Keratinocyte (primary cell): ENCODE measurements at regions not wholly inside any gene's neighbourhood (a gene's known extent, or its start where the extent isn't known, plus 50 kb on each side); places are given as distances from the start of the nearest gene placed in this dataset.

Experiments used
- DNase-seq: peaks from one replicate; pipeline ENCODE4 v3.0.0-alpha.2; 2011; ENCODE audit warnings: low read depth, missing footprints, low spot score
- FAIRE-seq: peaks from 2 replicates; lab custom pipeline; 2011; peaks lifted over from hg19 to GRCh38; lab: Jason Lieb, UNC
- H2AFZ ChIP-seq: 2 replicates; pipeline ENCODE4 v1.6.0; 2012; ENCODE audit warnings: low read length, control low read depth, inconsistent platforms; ENCODE audit not compliant: control insufficient read depth
- H3K27ac ChIP-seq: 2 replicates; pipeline ENCODE4 v1.5.1; 2011; ENCODE audit warnings: low read length; ENCODE audit not compliant: control insufficient read depth, insufficient read depth
- H3K27me3 ChIP-seq: 3 replicates; pipeline ENCODE4 v1.6.0; 2011; ENCODE audit warnings: low read length; ENCODE audit not compliant: control insufficient read depth, insufficient read depth; ENCODE audit errors: extremely low read depth
- H3K36me3 ChIP-seq, 2 experiments: 2 replicates in 1 of 2; 3 replicates in 1 of 2; pipeline ENCODE4 v1.5.1; 2011; ENCODE audit warnings: low read length in 2 of 2, mild to moderate bottlenecking in 1 of 2; ENCODE audit not compliant: control insufficient read depth in 2 of 2, insufficient read depth in 2 of 2; ENCODE audit errors: extremely low read depth in 1 of 2
- H3K4me1 ChIP-seq: 3 replicates; pipeline ENCODE4 v1.5.1; 2011; ENCODE audit warnings: low read length; ENCODE audit not compliant: control insufficient read depth, insufficient read depth; ENCODE audit errors: extremely low read depth
- H3K4me2 ChIP-seq: 3 replicates; pipeline ENCODE4 v1.6.0; 2011; ENCODE audit warnings: low read depth, low read length; ENCODE audit not compliant: control insufficient read depth, insufficient read depth; ENCODE audit errors: extremely low read depth
- H3K4me3 ChIP-seq, 3 experiments: fragments of 200-600 bp in 1 of 3; sonication (generic) in 1 of 3; 2 replicates in 2 of 3; 3 replicates in 1 of 3; pipeline ENCODE4 v1.5.1; 2011 to 2016; ENCODE audit warnings: low read length in 3 of 3, mild to moderate bottlenecking in 3 of 3, control low read depth in 2 of 3, inconsistent platforms in 1 of 3, low read depth in 1 of 3, mixed read lengths in 1 of 3, mixed run types in 1 of 3, moderate library complexity in 1 of 3; ENCODE audit not compliant: control insufficient read depth in 2 of 3, insufficient read depth in 2 of 3; ENCODE audit errors: extremely low read depth in 1 of 3
- H3K79me2 ChIP-seq: 2 replicates; pipeline ENCODE4 v1.6.0; 2012; ENCODE audit warnings: low read length; ENCODE audit not compliant: control insufficient read depth, insufficient read depth
- H3K9ac ChIP-seq: 3 replicates; pipeline ENCODE4 v1.6.0; 2011; ENCODE audit warnings: low read length; ENCODE audit not compliant: control insufficient read depth, insufficient read depth; ENCODE audit errors: extremely low read depth
- H3K9me1 ChIP-seq: 3 replicates; pipeline ENCODE4 v1.6.0; 2011; ENCODE audit warnings: low read length; ENCODE audit not compliant: control insufficient read depth, insufficient read depth; ENCODE audit errors: extremely low read depth
- H3K9me3 ChIP-seq: 2 replicates; pipeline ENCODE4 v1.5.1; 2012; ENCODE audit warnings: low read depth, low read length; ENCODE audit not compliant: control insufficient read depth
- H4K20me1 ChIP-seq: 3 replicates; pipeline ENCODE4 v1.6.0; 2011; ENCODE audit warnings: low read length; ENCODE audit not compliant: control insufficient read depth, insufficient read depth; ENCODE audit errors: extremely low read depth
- CTCF ChIP-seq, 3 experiments: IDR thresholded peaks in 1 of 3; conservative IDR thresholded peaks in 1 of 3; optimal IDR thresholded peaks in 1 of 3; 2 replicates in 2 of 3; 3 replicates in 1 of 3; pipeline versions ENCODE3 to v1.5.1; 2011; ENCODE audit warnings: low read length in 3 of 3, mild to moderate bottlenecking in 3 of 3, moderate library complexity in 2 of 3, control low read depth in 1 of 3, inconsistent platforms in 1 of 3; ENCODE audit not compliant: insufficient read depth in 2 of 3; ENCODE audit errors: extremely low read depth in 1 of 3
- EZH2 ChIP-seq: IDR thresholded peaks from one replicate; pipeline ENCODE4 v1.6.1; 2012; ENCODE audit warnings: inconsistent platforms, mild to moderate bottlenecking, low read length, moderate library complexity
- dilution Hi-C: fragments of 300-500 bp; cut with MboI; formaldehyde crosslinking; loops from one replicate; pipeline ENCODE4 v1.7.0; 2020; ENCODE audit warnings: low sequenced_read_pairs; ENCODE audit not compliant: extremely low pct_ligation_motif_present

- Histone ChIP-seq H3K36me3 (no peaks in the 10 kb centered on the region), H3K79me2 (no peaks in the 10 kb centered on the region), H3K4me1 (no peaks in the 10 kb centered on the region), H3K27ac (no peak overlapping the region), H3K4me2 (no peak overlapping the region), H3K4me3 (no peak overlapping the region), H3K9me3 (no peaks in the 10 kb centered on the region), H3K27me3 (no peaks in the 10 kb centered on the region), H2AFZ (no peak overlapping the region), H3K9ac (no peak overlapping the region), H3K9me1 (no peaks in the 10 kb centered on the region), H4K20me1 (no peaks in the 10 kb centered on the region)
- TF ChIP-seq EZH2, result no peak
- TF ChIP-seq CTCF (optimal IDR thresholded peaks at IDR 0.05 in 1 of 3, IDR thresholded peaks at IDR 0.05 in 1 of 3, conservative IDR thresholded peaks at IDR 0.05 in 1 of 3; ENCODE audit: extremely low read depth in 1 of 3, insufficient read depth in 2 of 3, low read length in 3 of 3), result no peak
- dilution Hi-C loops, result no loop called here
- FAIRE-seq (no peak), DNase-seq (no peak)
Measured at GRCh38 chr10:108003576-108003975, 839.1 kb upstream of the SORCS1 start.

- H3K36me3 ChIP-seq, result no peaks in the 10 kb centered on the region
- no peak overlapping the region for H3K4me2 ChIP-seq
- H3K4me3 ChIP-seq, result no peak overlapping the region
- DNase-seq, result no peak
- no peaks in the 10 kb centered on the region for H4K20me1 ChIP-seq
- no peak overlapping the region for H2AFZ ChIP-seq
- H3K27me3 ChIP-seq, result no peaks in the 10 kb centered on the region
- H3K9me3 ChIP-seq, result no peaks in the 10 kb centered on the region
- FAIRE-seq, result no peak
- H3K4me1 ChIP-seq, result no peaks in the 10 kb centered on the region
- H3K9me1 ChIP-seq, result no peaks in the 10 kb centered on the region
- dilution Hi-C loops, result no loop called here
- H3K27ac ChIP-seq, result no peak overlapping the region
- no peaks in the 10 kb centered on the region for H3K79me2 ChIP-seq
- no peak overlapping the region for H3K9ac ChIP-seq
- TF ChIP-seq EZH2, result no peak
- TF ChIP-seq CTCF (optimal IDR thresholded peaks at IDR 0.05 in 1 of 3, IDR thresholded peaks at IDR 0.05 in 1 of 3, conservative IDR thresholded peaks at IDR 0.05 in 1 of 3; ENCODE audit: extremely low read depth in 1 of 3, insufficient read depth in 2 of 3, low read length in 3 of 3), result no peak
Measured at GRCh38 chr10:108003061-108003460, 838.6 kb upstream of the SORCS1 start.
